ENCODE measurements at regions not wholly inside any gene's neighbourhood (a gene's known extent, or its start where the extent isn't known, plus 50 kb on each side); places are given as distances from the start of the nearest gene placed in this dataset.

- TF ChIP-seq CTCF (IDR thresholded peaks at IDR 0.05; ENCODE audit: extremely low read depth in 1 of 2, insufficient read depth in 1 of 2, low read depth in 1 of 2, low read length in 2 of 2), result no peak
- TF ChIP-seq MAX (IDR thresholded peaks at IDR 0.05; ENCODE audit: insufficient read depth, insufficient read length), result no peak
- TF ChIP-seq EZH2 (IDR thresholded peaks at IDR 0.05; ENCODE audit: borderline replicate concordance, low read depth, low read length, severe bottlenecking), result no peak
- TF ChIP-seq FOS (IDR thresholded peaks at IDR 0.05; ENCODE audit: borderline replicate concordance, insufficient read depth, low read length), result no peak
- TF ChIP-seq POLR2A (IDR thresholded peaks at IDR 0.05; ENCODE audit: low read depth, low read length), result no peak
- no peak for TF ChIP-seq POLR2AphosphoS5 (IDR thresholded peaks at IDR 0.05; ENCODE audit: insufficient read depth, low read depth, low read length)
- no peak for TF ChIP-seq MYC (IDR thresholded peaks at IDR 0.05; ENCODE audit: low read depth, low read length)
- TF ChIP-seq JUN (IDR thresholded peaks at IDR 0.05; ENCODE audit: borderline replicate concordance, insufficient read depth, insufficient read length, low read depth), result no peak
Observed at GRCh38 chr4:111499706-111500105, 645.5 kb upstream of the FAM241A start.

Data from endothelial cell of umbilical vein (primary cell).